GM12878 (cell line): ENCODE measurements at regions not wholly inside any gene's neighbourhood (a gene's known extent, or its start where the extent isn't known, plus 50 kb on each side); places are given as distances from the start of the nearest gene placed in this dataset.

Source experiments
- ATAC-seq: fragments of 200-7000 bp; cut with Tn5 transposase; 3 replicates; pipeline ENCODE4 v1.9.1; 2020; ENCODE audit warnings: mild to moderate bottlenecking, moderate library complexity
- BruUV-seq: library from RNA; stranded (reverse); fragments of 400-500 nt; replicated peaks from 2 replicates; lab custom pipeline; 2021; lab: Mats Ljungman, UMichigan
- CTCF ChIA-PET: fragments of 300-600 bp; sonication (Branson Sonifier 250); formaldehyde crosslinking; extraction: SDS; loops from one replicate; lab custom pipeline; 2021; ENCODE audit warnings: inconsistent platforms; lab: Yijun Ruan, JAX
- POLR2A ChIA-PET: fragments of 350-600 bp; formaldehyde crosslinking; extraction: SDS; loops from one replicate; lab custom pipeline; 2021; ENCODE audit warnings: inconsistent platforms; lab: Charles Lee
- RAD21 ChIA-PET: fragments of 300-600 bp; sonication (Branson Sonifier 250); formaldehyde crosslinking; loops from one replicate; lab custom pipeline; 2023; ENCODE audit warnings: antibody characterized with exemption; ENCODE audit not compliant: unreplicated experiment; lab: Charles Lee
- SMC1A ChIA-PET: fragments of 300-600 bp; sonication (Branson Sonifier 250); formaldehyde crosslinking; loops from one replicate; lab custom pipeline; 2023; ENCODE audit not compliant: unreplicated experiment, uncharacterized antibody; lab: Charles Lee
- DNase-seq: peaks from one replicate; pipeline ENCODE4 v3.0.0-alpha.2; 2011; ENCODE audit warnings: low read depth, low spot score
- FAIRE-seq: peaks from 3 replicates; lab custom pipeline; 2011; peaks lifted over from hg19 to GRCh38; lab: Jason Lieb, UNC
- H2AFZ ChIP-seq: 2 replicates; pipeline ENCODE4 v1.6.0; 2011; ENCODE audit warnings: low read depth, low read length, control low read depth; ENCODE audit not compliant: control insufficient read depth
- H3K27ac ChIP-seq: 2 replicates; pipeline ENCODE4 v1.5.1; 2011; ENCODE audit warnings: control low read depth; ENCODE audit not compliant: control insufficient read depth, insufficient read depth
- H3K27me3 ChIP-seq, 2 experiments: replicated peaks in 1 of 2; 2 replicates each; pipeline versions ENCODE4 v1.6.0 to v1.6.1; 2011; ENCODE audit warnings: low read length in 1 of 2; ENCODE audit not compliant: control insufficient read depth in 2 of 2, insufficient read depth in 2 of 2
- H3K36me3 ChIP-seq, 2 experiments: 2 replicates each; pipeline ENCODE4 v1.5.1; 2011; ENCODE audit warnings: low read length in 1 of 2; ENCODE audit not compliant: control insufficient read depth in 2 of 2, insufficient read depth in 2 of 2
- H3K4me1 ChIP-seq: 2 replicates; pipeline ENCODE4 v1.6.1; 2011; ENCODE audit warnings: mild to moderate bottlenecking, low read length, moderate library complexity, mixed read lengths; ENCODE audit not compliant: control insufficient read depth, insufficient read depth
- H3K4me2 ChIP-seq: 2 replicates; pipeline ENCODE4 v1.6.0; 2011; ENCODE audit warnings: control low read depth; ENCODE audit not compliant: control insufficient read depth, insufficient read depth
- H3K4me3 ChIP-seq: fragments of 200-600 bp; sonication (generic); 2 replicates; pipeline ENCODE4 v1.5.1; 2016
- H3K79me2 ChIP-seq: 2 replicates; pipeline ENCODE4 v1.6.0; 2011; ENCODE audit warnings: low read length; ENCODE audit not compliant: control insufficient read depth, insufficient read depth
- H3K9ac ChIP-seq: 2 replicates; pipeline ENCODE4 v1.8.0; 2011; ENCODE audit warnings: low read length, control low read depth, mixed read lengths; ENCODE audit not compliant: control insufficient read depth, insufficient read depth
- H3K9me3 ChIP-seq: replicated peaks from 3 replicates; pipeline ENCODE4 v1.5.1; 2011; ENCODE audit warnings: mild to moderate bottlenecking, low read length; ENCODE audit not compliant: control insufficient read depth, insufficient read depth
- H4K20me1 ChIP-seq: 2 replicates; pipeline ENCODE4 v1.6.0; 2011; ENCODE audit not compliant: control insufficient read depth, insufficient read depth
- E2F8 ChIP-seq: fragments of 450-650 bp; IDR thresholded peaks from 2 replicates; pipeline ENCODE4 v1.6.1; 2018; ENCODE audit warnings: mild to moderate bottlenecking, low read depth, moderate library complexity; ENCODE audit not compliant: partially characterized antibody
- E4F1 ChIP-seq: fragments of 450-650 bp; IDR thresholded peaks from 2 replicates; pipeline ENCODE4 v1.6.1; 2018; ENCODE audit warnings: borderline replicate concordance, mild to moderate bottlenecking; ENCODE audit not compliant: partially characterized antibody
- ELK1 ChIP-seq: IDR thresholded peaks from 2 replicates; pipeline ENCODE4 v1.6.1; 2012; ENCODE audit warnings: low read depth, low read length, improper control_type of control experiment
- MEF2A ChIP-seq: IDR thresholded peaks from 2 replicates; pipeline ENCODE4 v1.6.1; 2011; ENCODE audit warnings: low read depth, mild to moderate bottlenecking, low read length, moderate library complexity; ENCODE audit not compliant: insufficient read depth
- NFYB ChIP-seq: IDR thresholded peaks from 2 replicates; pipeline ENCODE4 v1.6.1; 2011; ENCODE audit warnings: low read depth, mild to moderate bottlenecking, low read length, improper control_type of control experiment, moderate library complexity; ENCODE audit not compliant: insufficient read depth
- RELA ChIP-seq: fragments of 450-650 bp; IDR thresholded peaks from 2 replicates; pipeline ENCODE4 v1.8.0; 2014; ENCODE audit warnings: borderline replicate concordance; ENCODE audit not compliant: partially characterized antibody
- REST ChIP-seq: IDR thresholded peaks from 2 replicates; pipeline ENCODE4 v1.6.1; 2012; ENCODE audit warnings: mild to moderate bottlenecking, low read depth, low read length
- ZBTB4 ChIP-seq: fragments of 450-650 bp; formaldehyde crosslinking; IDR thresholded peaks from 2 replicates; pipeline ENCODE4 v1.4.0; 2022; ENCODE audit warnings: mild to moderate bottlenecking, moderate library complexity
- WGBS: methylation state at CpG from one replicate; pipeline ENCODE4 v1.1.6; 2016; ENCODE audit warnings: low lambda C conversion rate; ENCODE audit not compliant: insufficient replicate concordance, insufficient coverage; ENCODE audit errors: missing lambda C conversion rate; 5-methylcytosine and 5-hydroxymethylcytosine counted together
- in situ Hi-C: fragments of 300-500 bp; cut with MboI; formaldehyde crosslinking; loops from 9 replicates; pipeline ENCODE4 v1.14.3; 2018; ENCODE audit warnings: mixed read lengths
- intact Hi-C: fragments of 100-400 bp; cut with micrococcal nuclease; formaldehyde crosslinking; loops from one replicate; pipeline ENCODE4 v1.14.2; 2022; ENCODE audit not compliant: unreplicated experiment

- TF ChIP-seq REST (no peak), RELA (no peak), NFYB (no peak)
Measured at GRCh38 chr16:80077696-80078095, 463.1 kb upstream of the DYNLRB2 start (continued).

GRCh38 chr16:80074329-80074728 lies 466.5 kb upstream of the DYNLRB2 start:
- Histone ChIP-seq H3K27me3 (no peaks in the 10 kb centered on the region), H3K4me2 (no peak overlapping the region), H3K36me3 (no peaks in the 10 kb centered on the region), H3K9ac (no peak overlapping the region), H3K9me3 (no peaks in the 10 kb centered on the region), H3K4me1 (no peaks in the 10 kb centered on the region), H3K79me2 (no peaks in the 10 kb centered on the region), H2AFZ (no peak overlapping the region), H4K20me1 (no peaks in the 10 kb centered on the region), H3K4me3 (no peak overlapping the region), H3K27ac (no peak overlapping the region)
- 92% methylated on average over 1 of the region's 1 CpG for WGBS
- FAIRE-seq (no peak), ATAC-seq (no peak), DNase-seq (no peak)
- intact Hi-C loops (no loop called here), in situ Hi-C loops (no loop called here)
- ChIA-PET SMC1A (no interaction called here), CTCF (no interaction called here), POLR2A (no interaction called here), RAD21 (no interaction called here)
- BruUV-seq: no TSS peak
- no peak for TF ChIP-seq E4F1
- no peak for TF ChIP-seq ZBTB4 (CRISPR knock-in tag)
- no peak for TF ChIP-seq E2F8
- TF ChIP-seq ELK1: no peak
- TF ChIP-seq MEF2A: no peak
